PC-3 (cell line): ENCODE measurements at regions not wholly inside any gene's neighbourhood (a gene's known extent, or its start where the extent isn't known, plus 50 kb on each side); places are given as distances from the start of the nearest gene placed in this dataset.

Experiments used
- EZH2 ChIP-seq: fragments of 300-600 bp; sonication (generic); IDR thresholded peaks from one replicate; pipeline ENCODE4 v1.6.1; 2017; ENCODE audit warnings: antibody characterized with exemption, mild to moderate bottlenecking, low read length; ENCODE audit not compliant: unreplicated experiment
- TF ChIP-seq, protein P1 (sequence below): fragments of 300-600 bp; sonication (generic); conservative IDR thresholded peaks from 2 replicates; pipeline ENCODE4 v1.5.1; 2017; ENCODE audit warnings: antibody characterized with exemption, low read depth, mild to moderate bottlenecking, low read length

- TF ChIP-seq, protein P1, sequence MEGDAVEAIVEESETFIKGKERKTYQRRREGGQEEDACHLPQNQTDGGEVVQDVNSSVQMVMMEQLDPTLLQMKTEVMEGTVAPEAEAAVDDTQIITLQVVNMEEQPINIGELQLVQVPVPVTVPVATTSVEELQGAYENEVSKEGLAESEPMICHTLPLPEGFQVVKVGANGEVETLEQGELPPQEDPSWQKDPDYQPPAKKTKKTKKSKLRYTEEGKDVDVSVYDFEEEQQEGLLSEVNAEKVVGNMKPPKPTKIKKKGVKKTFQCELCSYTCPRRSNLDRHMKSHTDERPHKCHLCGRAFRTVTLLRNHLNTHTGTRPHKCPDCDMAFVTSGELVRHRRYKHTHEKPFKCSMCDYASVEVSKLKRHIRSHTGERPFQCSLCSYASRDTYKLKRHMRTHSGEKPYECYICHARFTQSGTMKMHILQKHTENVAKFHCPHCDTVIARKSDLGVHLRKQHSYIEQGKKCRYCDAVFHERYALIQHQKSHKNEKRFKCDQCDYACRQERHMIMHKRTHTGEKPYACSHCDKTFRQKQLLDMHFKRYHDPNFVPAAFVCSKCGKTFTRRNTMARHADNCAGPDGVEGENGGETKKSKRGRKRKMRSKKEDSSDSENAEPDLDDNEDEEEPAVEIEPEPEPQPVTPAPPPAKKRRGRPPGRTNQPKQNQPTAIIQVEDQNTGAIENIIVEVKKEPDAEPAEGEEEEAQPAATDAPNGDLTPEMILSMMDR = no peak
- no peak for TF ChIP-seq EZH2
Measured at GRCh38 chr7:41063116-41063515, 639.8 kb downstream of the INHBA start.
